Retinal pigment epithelial cell (primary cell): ENCODE measurements at regions not wholly inside any gene's neighbourhood (a gene's known extent, or its start where the extent isn't known, plus 50 kb on each side); places are given as distances from the start of the nearest gene placed in this dataset.
A peak's percentile ranks its signal among the peaks of the same experiment; 100 is the strongest.

ENCODE experiments used
- DNase-seq: peaks from one replicate; pipeline ENCODE4 v3.0.0-alpha.2; 2010; ENCODE audit warnings: low read depth
- H3K4me3 ChIP-seq: 2 replicates; pipeline ENCODE4 v1.5.1; 2011; ENCODE audit warnings: mild to moderate bottlenecking, low read length, control low read depth, moderate library complexity
- TF ChIP-seq, protein P1 (sequence below): conservative IDR thresholded peaks from 2 replicates; pipeline ENCODE4 v1.5.1; 2011; ENCODE audit warnings: low read depth, low read length, control low read depth, inconsistent platforms

DNA sequence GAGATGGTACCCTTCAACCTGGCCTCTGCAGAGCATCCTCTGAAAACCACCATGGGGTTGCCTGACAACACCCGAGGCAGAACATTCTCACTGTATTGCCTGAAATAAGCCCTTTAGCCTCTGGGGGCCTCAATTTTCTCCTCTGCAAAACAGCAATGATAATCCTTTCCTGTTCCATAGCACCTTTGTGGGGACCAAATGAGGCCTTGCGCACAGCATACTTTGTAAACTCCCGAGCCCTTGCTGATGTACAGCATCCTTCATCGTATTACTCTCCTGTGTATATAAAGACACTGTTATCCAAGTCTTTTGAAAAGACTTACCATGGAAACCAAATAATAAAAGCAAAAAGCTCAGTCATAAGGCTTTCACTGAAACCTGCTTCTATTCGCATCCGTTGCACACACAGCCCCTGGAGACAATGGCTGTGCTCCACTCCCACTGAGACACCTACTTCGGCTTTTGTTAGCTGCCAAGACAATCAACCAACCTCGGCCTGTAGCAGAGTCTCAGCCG lies 276.0 kb downstream of the FOXO1 start:
- no peak for DNase-seq
- TF ChIP-seq, protein P1, sequence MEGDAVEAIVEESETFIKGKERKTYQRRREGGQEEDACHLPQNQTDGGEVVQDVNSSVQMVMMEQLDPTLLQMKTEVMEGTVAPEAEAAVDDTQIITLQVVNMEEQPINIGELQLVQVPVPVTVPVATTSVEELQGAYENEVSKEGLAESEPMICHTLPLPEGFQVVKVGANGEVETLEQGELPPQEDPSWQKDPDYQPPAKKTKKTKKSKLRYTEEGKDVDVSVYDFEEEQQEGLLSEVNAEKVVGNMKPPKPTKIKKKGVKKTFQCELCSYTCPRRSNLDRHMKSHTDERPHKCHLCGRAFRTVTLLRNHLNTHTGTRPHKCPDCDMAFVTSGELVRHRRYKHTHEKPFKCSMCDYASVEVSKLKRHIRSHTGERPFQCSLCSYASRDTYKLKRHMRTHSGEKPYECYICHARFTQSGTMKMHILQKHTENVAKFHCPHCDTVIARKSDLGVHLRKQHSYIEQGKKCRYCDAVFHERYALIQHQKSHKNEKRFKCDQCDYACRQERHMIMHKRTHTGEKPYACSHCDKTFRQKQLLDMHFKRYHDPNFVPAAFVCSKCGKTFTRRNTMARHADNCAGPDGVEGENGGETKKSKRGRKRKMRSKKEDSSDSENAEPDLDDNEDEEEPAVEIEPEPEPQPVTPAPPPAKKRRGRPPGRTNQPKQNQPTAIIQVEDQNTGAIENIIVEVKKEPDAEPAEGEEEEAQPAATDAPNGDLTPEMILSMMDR = no peak
- no peak overlapping the region for H3K4me3 ChIP-seq

DNA sequence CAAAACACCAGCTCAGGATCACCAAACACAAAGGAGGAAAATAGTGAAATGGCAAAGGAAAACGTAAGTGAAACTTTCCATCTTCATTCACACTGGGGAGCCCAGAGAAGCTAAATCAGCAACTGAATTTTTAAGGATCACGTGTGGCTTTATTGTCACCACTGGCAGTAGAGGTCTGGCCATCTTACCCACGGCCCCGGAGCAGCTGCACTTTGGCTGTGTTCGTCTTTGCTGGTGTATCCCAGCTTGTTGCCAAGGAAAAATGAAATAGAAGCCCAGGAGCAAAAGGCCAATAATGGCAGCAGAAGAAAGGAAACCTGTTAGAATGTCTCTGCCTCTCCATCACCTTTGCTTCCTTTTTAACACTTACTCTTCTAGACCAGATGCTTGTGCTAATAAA lies 274.7 kb downstream of the FOXO1 start:
- no peak overlapping the region for H3K4me3 ChIP-seq
- DNase-seq = no peak
- TF ChIP-seq, protein P1 = no peak

DNA sequence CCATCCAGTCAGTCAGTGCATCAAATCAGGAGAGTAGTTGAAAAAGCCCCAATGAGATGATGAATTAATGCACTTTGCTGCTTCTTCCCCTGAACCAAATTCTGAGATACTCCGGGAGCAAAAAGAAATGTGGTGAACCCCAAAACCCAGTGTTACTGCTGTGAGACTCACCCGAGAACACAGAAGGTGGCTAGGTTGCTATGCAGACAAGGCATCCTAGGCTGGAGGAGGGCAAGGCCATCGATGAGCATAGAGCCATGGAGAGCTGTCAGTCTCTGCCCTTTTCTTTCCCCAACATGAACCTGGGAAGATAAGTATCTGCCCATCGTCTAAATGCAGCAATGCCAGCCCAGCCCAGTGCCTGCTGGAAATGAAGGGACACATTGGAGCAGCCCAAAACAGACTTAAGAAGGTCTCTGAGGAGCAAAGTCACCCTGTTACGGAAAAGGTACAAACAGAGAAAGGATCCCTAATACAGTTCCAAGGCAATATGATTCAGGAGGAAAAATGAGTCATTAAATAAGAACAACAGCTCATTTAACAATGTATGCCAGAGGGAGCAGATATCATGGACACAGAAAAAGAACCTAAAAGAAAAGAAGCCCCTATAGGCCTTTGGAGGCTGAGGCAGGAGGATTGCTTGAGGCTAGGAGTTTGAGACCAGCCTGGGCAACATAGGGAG lies 272.0 kb downstream of the FOXO1 start:
- TF ChIP-seq, protein P1 = no peak
- H3K4me3 ChIP-seq = no peak overlapping the region
- DNase-seq = no peak

DNA sequence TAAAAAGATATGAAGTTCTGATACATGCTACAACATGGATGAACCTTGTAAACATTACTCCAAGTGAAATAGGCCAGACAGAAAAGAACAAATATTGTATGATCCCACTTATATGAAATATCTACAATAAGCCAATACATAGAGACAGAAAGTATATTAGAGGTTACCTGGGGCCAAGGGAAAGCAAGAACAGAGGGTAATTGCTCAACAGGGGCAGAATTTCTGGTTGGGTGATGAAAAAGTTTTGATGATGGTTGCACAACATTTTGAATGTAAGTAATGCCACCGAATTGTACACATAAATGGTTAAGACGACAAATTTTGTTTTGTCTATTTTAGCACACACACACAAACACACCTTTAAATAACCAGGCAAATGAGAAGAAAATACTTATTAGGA lies 268.4 kb downstream of the FOXO1 start:
- H3K4me3 ChIP-seq = no peak overlapping the region
- TF ChIP-seq, protein P1 = no peak
- no peak for DNase-seq

DNA sequence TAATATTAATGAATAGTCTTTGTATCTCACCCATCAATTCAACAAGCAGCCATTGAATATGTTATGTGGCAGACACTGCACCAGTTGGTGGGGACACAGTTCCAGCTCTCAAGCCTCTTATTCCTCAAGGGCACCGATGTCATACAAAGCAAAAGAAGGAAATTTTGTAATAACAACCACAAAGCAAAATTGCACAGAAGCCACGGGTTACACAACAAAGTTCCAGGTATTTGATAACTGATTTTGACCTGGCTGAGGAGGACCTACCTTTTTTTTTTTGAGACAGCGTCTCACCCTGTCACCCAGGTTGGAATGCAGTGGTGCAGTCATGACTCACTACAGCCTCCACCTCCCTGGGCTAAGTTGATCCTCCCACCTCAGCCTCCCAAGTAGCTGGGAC lies 266.7 kb downstream of the FOXO1 start:
- no peak overlapping the region for H3K4me3 ChIP-seq
- TF ChIP-seq, protein P1 = no peak
- no peak for DNase-seq

DNA sequence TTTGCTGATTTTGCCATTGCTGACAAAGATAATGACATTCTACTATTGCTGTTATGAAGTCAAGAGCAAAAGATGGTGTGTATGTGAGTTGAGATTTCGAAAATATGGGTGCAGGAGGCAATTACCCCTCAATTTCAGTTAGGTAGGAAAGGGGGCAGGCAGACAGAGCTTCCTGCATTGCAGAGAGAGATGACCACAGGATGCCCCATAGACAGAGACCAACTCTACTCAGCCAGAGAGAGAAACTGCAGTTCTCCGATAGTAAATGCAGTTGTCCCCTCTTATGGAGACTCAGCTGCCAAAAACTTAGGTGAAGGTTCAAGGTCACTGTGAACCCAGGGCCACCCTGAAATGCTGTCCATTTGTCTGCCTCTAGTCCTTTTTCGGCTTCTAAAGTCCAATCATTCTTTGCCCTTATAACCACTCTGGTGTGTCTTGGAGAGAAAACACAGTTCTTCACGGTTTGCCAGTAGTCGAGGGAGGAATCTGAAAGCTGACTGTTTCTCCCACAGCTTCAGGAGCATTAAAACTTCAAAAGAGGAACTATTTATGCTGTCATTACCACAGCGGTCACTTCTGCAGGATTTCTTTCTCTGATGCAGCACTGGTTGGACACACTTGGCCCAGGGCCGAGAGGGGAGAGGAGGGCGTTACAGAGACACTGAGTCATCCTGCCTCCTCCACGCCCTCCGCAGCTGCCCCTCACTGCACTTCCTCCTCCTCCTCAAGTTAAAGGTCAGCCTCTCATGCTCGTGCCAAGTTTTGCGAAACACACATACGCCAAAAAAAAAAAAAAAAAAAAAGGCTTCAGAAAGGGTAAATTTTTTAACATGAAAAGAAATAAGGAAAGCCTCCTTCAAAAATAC lies 264.3 kb downstream of the FOXO1 start:
- TF ChIP-seq, protein P1 = no peak
- peak overlapping the region; percentile 13 for H3K4me3 ChIP-seq
- peak; percentile 80 for DNase-seq
